H9 (cell line): ENCODE measurements at regions not wholly inside any gene's neighbourhood (a gene's known extent, or its start where the extent isn't known, plus 50 kb on each side); places are given as distances from the start of the nearest gene placed in this dataset.

ENCODE experiments used
- DNase-seq: peaks from one replicate; pipeline ENCODE4 v3.0.0-alpha.2; 2017
- H2AFZ ChIP-seq: one replicate; pipeline ENCODE4 v1.6.1; 2013; ENCODE audit warnings: mild to moderate bottlenecking, low read length, control low read depth, moderate library complexity
- H2AK5ac ChIP-seq: 2 replicates; pipeline ENCODE4 v1.6.1; 2013; ENCODE audit warnings: low read length, control low read depth, mixed read lengths; ENCODE audit not compliant: insufficient read length
- H2BK120ac ChIP-seq: one replicate; pipeline ENCODE4 v1.6.1; 2013; ENCODE audit warnings: low read depth, mild to moderate bottlenecking, low read length, control low read depth, inconsistent platforms; ENCODE audit not compliant: poor library complexity, severe bottlenecking
- H2BK12ac ChIP-seq: 2 replicates; pipeline ENCODE4 v1.6.1; 2013; ENCODE audit warnings: low read length, control low read depth, mixed read lengths, low read depth; ENCODE audit not compliant: insufficient read length
- H2BK15ac ChIP-seq: 2 replicates; pipeline ENCODE4 v1.6.1; 2013; ENCODE audit warnings: low read depth, low read length, control low read depth
- H2BK20ac ChIP-seq: one replicate; pipeline ENCODE4 v1.6.1; 2013; ENCODE audit warnings: low read depth, mild to moderate bottlenecking, low read length, control low read depth, inconsistent platforms; ENCODE audit not compliant: poor library complexity, severe bottlenecking
- H2BK5ac ChIP-seq: 2 replicates; pipeline ENCODE4 v1.6.1; 2013; ENCODE audit warnings: low read length, control low read depth, mixed read lengths; ENCODE audit not compliant: insufficient read length
- H3K14ac ChIP-seq: 2 replicates; pipeline ENCODE4 v1.6.1; 2013; ENCODE audit warnings: low read length, control low read depth; ENCODE audit not compliant: insufficient read depth
- H3K18ac ChIP-seq: 2 replicates; pipeline ENCODE4 v1.6.1; 2013; ENCODE audit warnings: low read depth, mild to moderate bottlenecking, mixed read lengths, low read length, control low read depth; ENCODE audit not compliant: insufficient read length
- H3K23ac ChIP-seq: 2 replicates; pipeline ENCODE4 v1.6.1; 2013; ENCODE audit warnings: low read length, control low read depth, mixed read lengths, low read depth; ENCODE audit not compliant: insufficient read length
- H3K23me2 ChIP-seq: 2 replicates; pipeline ENCODE4 v1.6.1; 2013; ENCODE audit warnings: low read depth, mild to moderate bottlenecking, mixed read lengths, low read length, control low read depth; ENCODE audit not compliant: insufficient read length, poor library complexity, severe bottlenecking
- H3K27ac ChIP-seq: 2 replicates; pipeline ENCODE4 v1.5.1; 2013; ENCODE audit warnings: low read length, control low read depth, mixed read lengths, low read depth; ENCODE audit not compliant: insufficient read length
- H3K27me3 ChIP-seq: 2 replicates; pipeline ENCODE4 v1.6.1; 2013; ENCODE audit warnings: low read length, control low read depth, inconsistent platforms; ENCODE audit not compliant: insufficient read depth
- H3K4ac ChIP-seq: 2 replicates; pipeline ENCODE4 v1.6.1; 2013; ENCODE audit warnings: low read depth, mild to moderate bottlenecking, control low read depth, inconsistent platforms, low read length, moderate library complexity
- H3K4me1 ChIP-seq: 2 replicates; pipeline ENCODE4 v1.6.1; 2013; ENCODE audit warnings: low read length, control low read depth, inconsistent platforms; ENCODE audit not compliant: insufficient read depth
- H3K4me2 ChIP-seq: 2 replicates; pipeline ENCODE4 v1.6.1; 2013; ENCODE audit warnings: low read length, control low read depth, mixed read lengths; ENCODE audit not compliant: insufficient read length, insufficient read depth
- H3K56ac ChIP-seq: 2 replicates; pipeline ENCODE4 v1.6.1; 2013; ENCODE audit warnings: low read depth, mild to moderate bottlenecking, mixed read lengths, low read length, control low read depth; ENCODE audit not compliant: insufficient read length
- H3K79me1 ChIP-seq: 2 replicates; pipeline ENCODE4 v1.6.1; 2013; ENCODE audit warnings: low read depth, mild to moderate bottlenecking, moderate library complexity, low read length, control low read depth, inconsistent platforms; ENCODE audit not compliant: insufficient read depth, poor library complexity, severe bottlenecking
- H3K79me2 ChIP-seq: 2 replicates; pipeline ENCODE4 v1.6.1; 2013; ENCODE audit warnings: low read length, control low read depth, inconsistent platforms; ENCODE audit not compliant: insufficient read depth
- H3K9ac ChIP-seq: 2 replicates; pipeline ENCODE4 v1.6.1; 2013; ENCODE audit warnings: low read length, control low read depth, mixed read lengths; ENCODE audit not compliant: insufficient read length; ENCODE audit errors: extremely low read depth
- H3K9me3 ChIP-seq: one replicate; pipeline ENCODE4 v1.6.1; 2013; ENCODE audit warnings: low read depth, low read length, inconsistent platforms; ENCODE audit not compliant: control insufficient read depth
- H3T11ph ChIP-seq: one replicate; pipeline ENCODE4 v1.6.1; 2013; ENCODE audit warnings: mild to moderate bottlenecking, low read length, control low read depth, inconsistent platforms
- H4K20me1 ChIP-seq: one replicate; pipeline ENCODE4 v1.6.1; 2013; ENCODE audit not compliant: control insufficient read depth, insufficient read length, insufficient read depth
- H4K5ac ChIP-seq: 2 replicates; pipeline ENCODE4 v1.6.1; 2013; ENCODE audit warnings: low read depth, mild to moderate bottlenecking, mixed read lengths, low read length, control low read depth; ENCODE audit not compliant: insufficient read length
- H4K8ac ChIP-seq: replicated peaks from 2 replicates; pipeline ENCODE4 v1.6.1; 2013; ENCODE audit warnings: low read length, control low read depth, mixed read lengths, low read depth; ENCODE audit not compliant: insufficient read length
- H4K91ac ChIP-seq: 2 replicates; pipeline ENCODE4 v1.6.1; 2013; ENCODE audit warnings: low read depth, mild to moderate bottlenecking, moderate library complexity, mixed read lengths, low read length, control low read depth; ENCODE audit not compliant: insufficient read length
- H3K27ac Mint-ChIP-seq, 3 experiments: 2 replicates in 2 of 3; 3 replicates in 1 of 3; pipeline ENCODE4 v1.8.0; 2020 to 2021; ENCODE audit warnings: mixed read lengths in 3 of 3, mild to moderate bottlenecking in 1 of 3, moderate library complexity in 1 of 3
- H3K27me3 Mint-ChIP-seq: 2 replicates; pipeline ENCODE4 v1.8.0; 2021; ENCODE audit warnings: low read depth, mild to moderate bottlenecking, moderate library complexity, mixed read lengths
- H3K36me3 Mint-ChIP-seq, 3 experiments: 2 replicates in 2 of 3; 3 replicates in 1 of 3; pipeline ENCODE4 v1.8.0; 2020 to 2021; ENCODE audit warnings: low read depth in 3 of 3, mixed read lengths in 3 of 3; ENCODE audit not compliant: insufficient read depth in 1 of 3
- H3K4me1 Mint-ChIP-seq, 2 experiments: 2 replicates each; pipeline ENCODE4 v1.8.0; 2020; ENCODE audit warnings: mixed read lengths in 2 of 2
- H3K4me3 Mint-ChIP-seq, 2 experiments: 2 replicates in 1 of 2; 3 replicates in 1 of 2; pipeline ENCODE4 v1.8.0; 2020 to 2021; ENCODE audit warnings: mild to moderate bottlenecking in 2 of 2, mixed read lengths in 2 of 2, moderate library complexity in 1 of 2
- H3K9me3 Mint-ChIP-seq, 2 experiments: 2 replicates in 1 of 2; 3 replicates in 1 of 2; pipeline ENCODE4 v1.8.0; 2020; ENCODE audit warnings: mild to moderate bottlenecking in 2 of 2, mixed read lengths in 2 of 2, moderate library complexity in 1 of 2
- WGBS: extraction: QIAGEN DNeasy Blood & Tissue Kit; methylation state at CpG from one replicate; pipeline ENCODE4 v1.1.7; 2013; ENCODE audit warnings: missing lambda C conversion rate, low lambda C conversion rate, mixed read lengths; ENCODE audit not compliant: insufficient read length; ENCODE audit errors: extremely low coverage; 5-methylcytosine and 5-hydroxymethylcytosine counted together
- TF ChIP-seq, protein P1 (sequence below): fragments of 200-600 bp; sonication (generic); conservative IDR thresholded peaks from 3 replicates; pipeline ENCODE4 v1.8.0; 2021; ENCODE audit warnings: antibody characterized with exemption, mild to moderate bottlenecking

DNA sequence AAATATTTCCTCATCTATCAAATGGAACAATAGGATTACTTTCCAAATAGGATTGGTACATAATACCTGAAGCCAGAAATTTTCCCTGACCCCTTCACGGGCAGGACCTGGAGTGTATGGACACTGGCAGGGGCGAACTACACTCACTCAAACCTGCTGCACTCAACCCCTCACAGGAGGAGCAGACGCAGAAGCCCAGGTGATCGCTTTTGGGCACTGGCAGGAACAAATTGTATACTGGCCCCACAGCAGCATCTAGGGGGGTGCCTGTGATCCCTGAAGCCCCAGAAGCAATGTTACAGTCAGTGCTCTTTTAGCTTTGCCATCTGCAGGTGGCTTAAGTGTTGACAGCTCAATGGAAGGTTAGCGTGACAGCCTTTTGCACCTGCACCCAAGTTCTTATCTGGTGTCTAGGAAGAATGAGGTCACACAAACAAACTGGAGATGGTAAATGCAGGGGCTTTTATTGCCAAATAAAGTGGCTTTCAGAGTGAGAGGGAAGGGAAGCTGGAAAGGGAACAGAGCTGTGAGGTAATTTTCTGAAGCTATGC is 199.2 kb upstream of the NEGR1 start:
- no peak overlapping the region for H2BK15ac ChIP-seq

More for the DNA sequence above, 199.2 kb upstream of the NEGR1 start:
- Mint-ChIP-seq H3K36me3 (peaks cover 3 to 20% (median 11%) of the 10 kb centered on the region in 3 experiments; a peak in 6 of 7 replicates), H3K4me1 (no peaks in the 10 kb centered on the region), H3K4me3 (no peak overlapping the region), H3K9me3 (peaks cover 13 to 22% of the 10 kb centered on the region in 2 experiments), H3K27ac (no peak overlapping the region; a peak in 1 of 7 replicates), H3K27me3 (0 out of 2 replicates have a peak, but pooled peaks cover 1% of the 10 kb centered on the region)
- no peak overlapping the region for H3K9ac ChIP-seq
- no peak overlapping the region for H3K56ac ChIP-seq
- no peak overlapping the region for H3K27ac ChIP-seq
- H3K79me2 ChIP-seq: no peaks in the 10 kb centered on the region
- no peak overlapping the region for H3K14ac ChIP-seq
- no peak overlapping the region for H3K4ac ChIP-seq
- H2BK5ac ChIP-seq: no peak overlapping the region
- no peaks in the 10 kb centered on the region for H3K79me1 ChIP-seq
- no peaks in the 10 kb centered on the region for H3K23me2 ChIP-seq
- H3K4me1 ChIP-seq: no peaks in the 10 kb centered on the region
- no peak overlapping the region for H3K18ac ChIP-seq
- H4K5ac ChIP-seq: no peak overlapping the region
- H2BK20ac ChIP-seq: no peak overlapping the region
- H2BK12ac ChIP-seq: no peak overlapping the region
- no peak overlapping the region for H2BK120ac ChIP-seq
- H4K91ac ChIP-seq: no peak overlapping the region
- H3K27me3 ChIP-seq: no peaks in the 10 kb centered on the region
- no CpG with 5 or more reads among the region's 5 CpGs for whole genome bisulfite sequencing
- no peak for DNase-seq
- no peaks in the 10 kb centered on the region for H4K20me1 ChIP-seq
- no peaks in the 10 kb centered on the region for H3K9me3 ChIP-seq
- no peak overlapping the region for H2AFZ ChIP-seq
- no peak overlapping the region for H3T11ph ChIP-seq
- TF ChIP-seq, protein P1, sequence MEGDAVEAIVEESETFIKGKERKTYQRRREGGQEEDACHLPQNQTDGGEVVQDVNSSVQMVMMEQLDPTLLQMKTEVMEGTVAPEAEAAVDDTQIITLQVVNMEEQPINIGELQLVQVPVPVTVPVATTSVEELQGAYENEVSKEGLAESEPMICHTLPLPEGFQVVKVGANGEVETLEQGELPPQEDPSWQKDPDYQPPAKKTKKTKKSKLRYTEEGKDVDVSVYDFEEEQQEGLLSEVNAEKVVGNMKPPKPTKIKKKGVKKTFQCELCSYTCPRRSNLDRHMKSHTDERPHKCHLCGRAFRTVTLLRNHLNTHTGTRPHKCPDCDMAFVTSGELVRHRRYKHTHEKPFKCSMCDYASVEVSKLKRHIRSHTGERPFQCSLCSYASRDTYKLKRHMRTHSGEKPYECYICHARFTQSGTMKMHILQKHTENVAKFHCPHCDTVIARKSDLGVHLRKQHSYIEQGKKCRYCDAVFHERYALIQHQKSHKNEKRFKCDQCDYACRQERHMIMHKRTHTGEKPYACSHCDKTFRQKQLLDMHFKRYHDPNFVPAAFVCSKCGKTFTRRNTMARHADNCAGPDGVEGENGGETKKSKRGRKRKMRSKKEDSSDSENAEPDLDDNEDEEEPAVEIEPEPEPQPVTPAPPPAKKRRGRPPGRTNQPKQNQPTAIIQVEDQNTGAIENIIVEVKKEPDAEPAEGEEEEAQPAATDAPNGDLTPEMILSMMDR: no peak
- no peak overlapping the region for H3K4me2 ChIP-seq
- H2AK5ac ChIP-seq: no peak overlapping the region
- H4K8ac ChIP-seq: no peak overlapping the region
- H3K23ac ChIP-seq: no peak overlapping the region
